HAP-1 (cell line): ENCODE measurements at regions not wholly inside any gene's neighbourhood (a gene's known extent, or its start where the extent isn't known, plus 50 kb on each side); places are given as distances from the start of the nearest gene placed in this dataset.
"Not testable (repeated sequence)": the region's sequence is repeated elsewhere in the genome, so short reads cannot be mapped to it uniquely, and the experiment has no call there.

Source experiments
- DNase-seq, 2 experiments: peaks; one replicate each; pipeline ENCODE4 v3.0.0-alpha.2; 2016 to 2020; ENCODE audit warnings: low spot score in 2 of 2
- H3K27me3 ChIP-seq: fragments of 250-450 bp; sonication (Bioruptor Pico); 2 replicates; pipeline ENCODE4 v1.5.1; 2020; ENCODE audit warnings: low read depth, mild to moderate bottlenecking, moderate library complexity
- H3K36me3 ChIP-seq: fragments of 250-450 bp; sonication (Bioruptor Pico); replicated peaks from 2 replicates; pipeline ENCODE4 v1.5.1; 2020; ENCODE audit warnings: mild to moderate bottlenecking
- H3K4me1 ChIP-seq: fragments of 250-450 bp; sonication (Bioruptor Pico); 2 replicates; pipeline ENCODE4 v1.5.1; 2020; ENCODE audit warnings: mild to moderate bottlenecking
- H3K4me3 ChIP-seq: fragments of 250-450 bp; sonication (Bioruptor Pico); 2 replicates; pipeline ENCODE4 v1.5.1; 2020; ENCODE audit warnings: mild to moderate bottlenecking, moderate library complexity
- H3K9me3 ChIP-seq: fragments of 250-450 bp; sonication (Bioruptor Pico); 2 replicates; pipeline ENCODE4 v1.5.1; 2020; ENCODE audit warnings: mild to moderate bottlenecking, moderate library complexity
- in situ Hi-C: fragments of 300-500 bp; cut with MboI; formaldehyde crosslinking; loops from 3 replicates; pipeline ENCODE4 v1.14.3; 2020; ENCODE audit warnings: low sequenced_read_pairs, inconsistent platforms, mixed read lengths

DNA sequence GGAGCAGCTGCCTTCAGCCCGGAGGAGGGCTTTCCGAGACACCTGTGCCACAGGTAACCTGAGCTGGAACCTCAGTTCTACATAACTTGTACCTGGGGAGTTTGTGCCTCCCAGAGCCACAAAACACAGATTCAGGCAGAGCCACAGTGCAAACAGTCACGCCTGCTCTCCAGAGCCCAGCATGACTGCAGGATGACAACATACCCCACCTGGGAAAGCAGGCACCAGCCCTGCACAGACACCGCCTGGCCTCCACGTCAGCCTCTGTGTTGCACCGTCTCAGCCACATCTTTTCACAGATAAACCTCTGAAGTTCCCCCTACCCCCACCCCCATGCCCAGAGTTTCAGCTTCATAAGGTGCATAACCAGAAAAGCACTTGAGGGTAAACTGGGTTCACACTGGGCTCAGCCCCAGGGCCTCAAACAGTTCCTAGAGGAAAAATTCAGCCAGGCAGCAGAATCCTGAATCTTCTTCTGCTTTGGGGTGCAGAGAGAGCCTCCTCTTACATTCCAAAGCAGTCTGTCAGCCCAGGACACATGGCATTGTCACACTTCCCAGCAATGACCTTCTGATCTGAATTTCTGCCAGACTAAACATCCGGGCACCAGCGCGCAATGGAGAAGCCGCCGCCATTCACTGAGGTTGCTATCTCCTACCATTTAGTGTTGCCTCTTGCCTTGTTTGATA, 229.5 kb downstream of the TOMM20 start:
- in situ Hi-C loops: no loop called here
- H3K4me1 ChIP-seq: no peaks in the 10 kb centered on the region
- no peak overlapping the region for H3K4me3 ChIP-seq
- no peak for DNase-seq
- no peaks in the 10 kb centered on the region for H3K9me3 ChIP-seq
- H3K27me3 ChIP-seq: no peaks in the 10 kb centered on the region
- no peaks in the 10 kb centered on the region for H3K36me3 ChIP-seq

DNA sequence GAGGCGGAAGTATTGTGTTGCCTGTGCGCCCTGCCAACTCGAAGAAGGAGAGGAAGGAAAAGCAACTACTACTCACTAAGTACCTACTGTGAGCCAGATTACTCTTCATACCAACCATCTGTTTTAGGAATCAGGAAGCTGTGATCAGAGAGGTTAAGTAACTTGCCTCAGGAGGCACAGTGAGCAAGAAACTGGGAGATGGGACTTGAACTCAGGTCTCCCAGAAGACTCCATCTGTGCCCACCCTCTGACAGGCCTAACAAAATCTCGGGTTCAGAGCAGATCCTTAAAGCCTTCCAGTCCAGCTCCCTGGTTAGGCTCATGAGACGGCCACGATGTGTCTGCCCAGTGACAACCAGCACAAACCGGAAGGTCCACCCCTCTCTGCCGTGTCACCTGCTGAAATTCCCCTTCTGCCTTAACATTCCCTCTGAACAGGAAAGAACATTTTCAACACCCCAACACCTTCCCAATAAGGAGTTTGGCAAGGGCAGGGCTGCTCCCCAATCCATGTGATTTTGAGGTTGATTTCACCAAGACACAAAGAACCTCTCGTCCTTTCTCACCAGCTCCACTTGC, 230.1 kb downstream of the TOMM20 start:
- in situ Hi-C loops: no loop called here
- Histone ChIP-seq H3K4me3 (no peak overlapping the region), H3K27me3 (no peaks in the 10 kb centered on the region), H3K9me3 (no peaks in the 10 kb centered on the region), H3K36me3 (no peaks in the 10 kb centered on the region), H3K4me1 (no peaks in the 10 kb centered on the region)
- DNase-seq: no peak

DNA sequence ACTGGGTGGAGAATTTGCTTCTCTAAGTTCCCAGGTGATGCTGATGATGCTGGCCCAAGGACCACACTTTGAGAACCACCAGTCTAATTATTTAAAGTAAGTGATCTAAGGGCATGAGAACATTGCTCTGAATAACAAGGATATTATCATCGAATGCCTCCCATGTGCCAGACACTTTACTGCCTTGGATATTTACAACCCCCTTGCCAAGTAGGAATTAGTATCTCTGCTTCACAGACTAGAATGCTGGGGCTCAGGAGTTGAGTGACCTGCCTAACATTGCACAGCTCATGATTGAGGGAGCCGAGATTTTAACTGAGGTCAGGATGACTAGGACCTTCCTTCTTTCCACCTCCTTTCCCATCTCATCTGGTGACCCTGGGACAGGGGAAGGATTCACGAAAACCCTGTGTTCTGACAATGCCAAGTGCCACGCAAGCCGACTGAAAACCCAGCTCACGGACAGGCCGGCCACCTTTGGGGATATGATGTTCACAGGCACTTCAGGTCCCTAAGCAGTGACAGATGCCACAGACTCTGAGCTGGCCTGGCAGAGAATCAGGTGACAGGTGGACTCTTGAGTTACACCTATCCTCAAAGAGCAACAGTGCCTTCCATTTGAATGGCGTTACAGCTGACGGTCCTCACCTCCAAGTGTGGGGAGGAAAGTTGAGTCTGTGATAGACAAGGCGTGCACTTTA, 230.7 kb downstream of the TOMM20 start:
- H3K4me3 ChIP-seq: no peak overlapping the region
- no peak for DNase-seq
- in situ Hi-C loops: no loop called here
- H3K4me1 ChIP-seq: no peaks in the 10 kb centered on the region
- no peaks in the 10 kb centered on the region for H3K36me3 ChIP-seq
- H3K9me3 ChIP-seq: no peaks in the 10 kb centered on the region
- no peaks in the 10 kb centered on the region for H3K27me3 ChIP-seq

DNA sequence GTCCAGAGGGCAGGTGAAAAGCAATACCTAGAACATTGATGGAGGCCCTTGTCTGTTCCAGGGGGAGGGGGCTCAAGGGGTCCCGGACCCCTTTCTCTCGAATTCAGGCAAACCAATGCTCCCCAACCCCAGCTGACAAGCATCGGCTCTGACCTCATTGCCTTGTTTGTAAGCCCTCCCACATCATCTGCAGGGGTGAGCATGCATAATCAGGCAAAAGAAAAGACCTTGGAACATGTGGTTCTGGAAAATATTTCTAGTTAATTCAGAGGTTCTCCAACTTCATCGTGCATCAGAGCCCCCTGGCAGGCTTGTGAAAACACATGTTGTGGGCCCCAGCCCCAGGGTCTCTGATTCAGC, 231.3 kb downstream of the TOMM20 start:
- no peak for DNase-seq
- Histone ChIP-seq H3K36me3 (no peaks in the 10 kb centered on the region), H3K4me3 (no peak overlapping the region), H3K27me3 (no peaks in the 10 kb centered on the region), H3K9me3 (no peaks in the 10 kb centered on the region), H3K4me1 (no peaks in the 10 kb centered on the region)
- in situ Hi-C loops: no loop called here

DNA sequence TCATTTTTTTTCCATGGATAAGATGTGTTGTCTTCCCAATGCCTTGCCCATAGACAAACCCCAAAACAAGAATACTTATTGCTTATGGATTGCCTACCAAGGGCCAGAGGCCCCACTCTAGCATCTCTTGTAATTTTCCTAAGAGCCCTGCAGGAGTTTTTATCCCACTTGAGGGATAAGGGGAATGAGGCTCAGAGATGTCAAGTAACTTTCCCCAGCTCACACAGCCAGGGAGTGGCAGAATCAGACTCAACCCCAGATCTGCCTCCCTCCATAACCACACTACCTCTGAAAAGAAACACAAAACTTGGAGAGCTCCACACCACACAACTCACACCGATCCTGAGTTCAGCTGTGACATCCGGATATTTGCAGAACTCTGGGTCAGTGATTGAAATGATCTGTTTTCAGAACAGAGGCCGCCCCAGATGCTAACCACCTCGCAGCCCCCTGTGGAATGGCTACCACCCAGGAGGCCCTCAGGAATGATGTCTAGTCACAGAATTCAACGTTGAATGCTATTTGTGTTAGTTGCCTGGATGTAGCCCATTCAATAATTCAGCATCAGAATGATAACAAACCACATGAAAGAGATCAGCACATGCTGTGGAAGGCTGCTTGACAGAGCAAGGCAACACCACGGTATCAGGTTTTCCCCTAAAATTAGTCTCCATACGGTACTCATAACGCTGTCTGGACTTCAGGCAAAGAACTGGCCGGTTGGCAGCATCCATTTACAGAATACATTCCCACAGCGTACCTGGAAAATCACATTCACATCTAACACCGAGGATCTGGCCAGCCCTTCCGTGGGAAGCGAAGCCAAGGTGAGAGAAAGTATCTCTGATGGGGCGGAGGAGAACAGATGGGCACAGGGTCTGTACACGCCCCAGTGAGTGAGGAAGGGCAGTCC, 231.9 kb downstream of the TOMM20 start:
- H3K9me3 ChIP-seq: no peaks in the 10 kb centered on the region
- no peaks in the 10 kb centered on the region for H3K36me3 ChIP-seq
- no peak overlapping the region for H3K4me3 ChIP-seq
- in situ Hi-C loops: no loop called here
- no peaks in the 10 kb centered on the region for H3K27me3 ChIP-seq
- H3K4me1 ChIP-seq: no peaks in the 10 kb centered on the region
- no peak for DNase-seq

DNA sequence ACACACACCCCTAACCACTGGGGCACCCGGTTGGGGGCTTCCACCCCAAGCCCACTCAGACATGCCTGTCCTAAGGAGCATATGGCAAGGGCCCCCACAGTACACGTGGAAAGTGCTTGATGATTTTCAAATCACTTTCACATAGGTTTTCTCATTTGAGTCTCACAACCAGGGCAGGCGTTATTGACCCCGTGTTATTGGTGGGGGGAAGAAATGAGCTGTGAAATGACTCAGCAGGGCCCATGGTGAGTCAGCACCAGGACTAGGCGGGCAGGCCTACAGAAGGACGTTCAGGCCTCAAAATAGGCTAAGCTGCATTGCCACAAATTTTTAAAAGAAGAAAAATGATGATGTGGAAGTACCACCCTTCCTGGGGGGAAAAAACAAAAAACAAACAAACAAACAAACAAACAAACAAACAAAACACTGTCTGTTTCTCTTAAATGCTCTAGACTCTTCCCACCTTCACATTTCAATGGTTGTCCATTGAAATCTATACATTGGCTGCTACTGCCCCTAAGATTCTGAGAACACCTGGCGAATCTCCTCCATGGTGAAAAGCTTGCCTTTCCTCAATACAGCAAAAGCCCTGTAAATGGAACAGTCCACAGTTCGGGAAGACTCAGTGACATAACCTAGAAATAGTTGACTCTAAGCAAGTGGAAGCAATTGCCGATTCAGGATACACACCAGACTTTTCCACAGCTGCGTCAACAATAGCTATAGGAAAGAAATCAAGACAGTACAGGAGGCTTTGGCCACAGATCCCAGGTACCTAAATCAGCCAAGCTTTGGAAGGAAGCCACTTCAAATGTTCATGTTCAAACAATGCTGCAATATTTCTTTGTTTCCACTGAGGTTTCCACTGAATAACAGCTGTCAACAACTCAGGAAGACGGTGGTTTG, 234.7 kb downstream of the TOMM20 start:
- DNase-seq: no peak
- Histone ChIP-seq H3K9me3 (no peaks in the 10 kb centered on the region), H3K4me3 (no peak overlapping the region), H3K36me3 (no peaks in the 10 kb centered on the region), H3K4me1 (no peaks in the 10 kb centered on the region), H3K27me3 (no peaks in the 10 kb centered on the region)
- in situ Hi-C loops: no loop called here

DNA sequence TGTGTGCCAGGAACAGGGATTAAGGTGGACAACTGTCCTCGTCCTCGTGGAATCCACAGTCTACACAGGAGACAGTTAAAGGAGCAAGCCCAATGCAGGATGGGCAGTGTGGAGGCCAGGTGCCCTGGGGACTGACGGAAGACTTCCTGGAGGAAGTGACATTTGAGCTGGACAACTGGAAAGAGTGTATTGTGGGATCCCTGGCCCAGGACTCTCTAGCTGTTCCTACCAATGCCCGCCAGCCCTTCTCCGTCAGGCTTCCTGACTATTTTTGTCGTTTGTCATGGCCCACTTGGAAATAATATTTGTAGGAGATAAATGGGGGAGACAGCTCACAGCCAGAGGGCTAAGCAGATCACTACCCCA, 235.3 kb downstream of the TOMM20 start:
- Histone ChIP-seq H3K4me3 (no peak overlapping the region), H3K27me3 (no peaks in the 10 kb centered on the region), H3K9me3 (no peaks in the 10 kb centered on the region), H3K36me3 (no peaks in the 10 kb centered on the region), H3K4me1 (no peaks in the 10 kb centered on the region)
- in situ Hi-C loops: no loop called here
- DNase-seq: no peak

DNA sequence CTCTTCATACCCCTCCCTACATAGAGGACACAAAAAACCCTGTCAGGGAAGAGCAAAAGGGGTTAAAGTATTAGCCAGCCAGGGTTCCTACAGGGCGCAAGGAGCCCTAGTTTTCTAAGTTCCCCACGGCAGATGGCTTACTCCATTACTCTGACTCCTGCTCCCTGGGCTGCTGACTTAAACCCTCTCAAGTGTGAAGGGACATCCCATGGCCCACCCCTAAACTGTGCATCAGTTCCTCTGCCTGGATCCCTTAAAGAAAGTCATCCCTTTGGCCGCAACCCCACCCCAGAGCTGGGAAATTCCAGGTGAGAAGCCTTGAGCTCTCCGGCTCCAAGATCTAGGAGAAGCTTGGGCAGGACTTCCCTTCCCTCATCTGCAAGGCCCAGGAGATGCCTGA, 236.0 kb downstream of the TOMM20 start:
- Histone ChIP-seq H3K4me1 (no peaks in the 10 kb centered on the region), H3K27me3 (no peaks in the 10 kb centered on the region), H3K4me3 (no peak overlapping the region), H3K9me3 (no peaks in the 10 kb centered on the region), H3K36me3 (no peaks in the 10 kb centered on the region)
- in situ Hi-C loops: no loop called here
- no peak for DNase-seq

DNA sequence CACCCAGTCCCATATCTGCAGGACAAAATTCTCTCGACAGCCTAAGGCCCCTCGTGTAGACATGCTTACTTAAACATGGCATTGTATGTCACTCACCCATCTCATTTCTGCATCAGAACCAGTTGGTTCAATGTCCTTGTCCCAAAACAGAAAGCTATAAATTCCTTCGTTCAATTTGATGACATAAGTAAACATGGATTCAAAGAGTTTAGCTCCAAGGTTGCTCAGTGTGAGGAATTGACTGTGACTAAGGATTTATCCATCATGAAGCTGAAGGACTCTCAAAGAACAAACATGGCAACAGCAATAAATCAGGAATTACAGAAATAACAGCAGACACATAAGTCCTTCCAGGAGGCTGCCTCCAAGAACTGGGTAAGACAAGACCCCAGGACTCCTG, 237.2 kb downstream of the TOMM20 start:
- no peaks in the 10 kb centered on the region for H3K36me3 ChIP-seq
- H3K9me3 ChIP-seq: no peaks in the 10 kb centered on the region
- no peaks in the 10 kb centered on the region for H3K27me3 ChIP-seq
- in situ Hi-C loops: no loop called here
- no peak overlapping the region for H3K4me3 ChIP-seq
- no peak for DNase-seq
- no peaks in the 10 kb centered on the region for H3K4me1 ChIP-seq

DNA sequence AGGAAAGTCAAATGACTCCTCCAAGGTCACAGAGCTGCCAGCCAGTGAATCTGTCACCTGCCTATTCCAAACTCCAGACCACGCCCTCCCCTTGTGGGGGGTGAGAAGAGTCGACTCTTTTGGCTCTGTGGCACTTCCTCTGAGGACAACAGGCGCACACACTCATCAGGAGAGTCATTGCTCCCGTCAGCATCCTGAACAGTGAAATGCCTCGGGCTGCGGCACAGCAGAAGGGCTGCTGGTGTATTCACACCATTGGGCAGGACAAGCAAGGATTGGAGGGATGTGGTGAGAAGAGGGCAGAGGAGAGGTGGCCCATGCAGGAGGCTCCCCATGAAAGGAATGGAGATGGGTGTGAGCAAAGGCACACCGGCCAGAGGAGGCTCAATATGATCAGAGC, 239.0 kb downstream of the TOMM20 start:
- Histone ChIP-seq H3K9me3 (no peaks in the 10 kb centered on the region), H3K4me3 (no peak overlapping the region), H3K36me3 (no peaks in the 10 kb centered on the region), H3K27me3 (no peaks in the 10 kb centered on the region), H3K4me1 (no peaks in the 10 kb centered on the region)
- DNase-seq: no peak
- in situ Hi-C loops: no loop called here

DNA sequence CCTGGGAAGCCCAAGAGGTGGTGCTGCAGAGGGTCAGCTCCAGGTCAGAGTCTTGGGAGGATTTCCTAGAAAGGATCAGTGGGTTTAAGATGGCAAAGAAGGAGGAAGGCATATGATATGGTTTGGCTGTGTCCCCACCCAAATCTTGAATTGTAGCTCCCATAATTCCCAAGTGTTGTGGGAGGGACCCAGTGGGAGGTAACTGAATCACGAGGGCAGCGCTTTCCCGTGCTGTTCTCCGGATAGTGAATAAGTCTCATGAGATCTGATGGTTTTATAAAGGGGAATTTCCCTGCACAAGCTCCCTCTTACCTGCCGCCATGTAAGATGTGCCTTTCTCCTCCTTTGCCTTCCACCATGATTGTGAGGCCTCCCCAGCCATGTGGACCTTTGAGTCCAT, 240.4 kb downstream of the TOMM20 start:
- H3K9me3 ChIP-seq, H3K4me1 ChIP-seq, H3K27me3 ChIP-seq, in situ Hi-C loops, H3K36me3 ChIP-seq, DNase-seq, H3K4me3 ChIP-seq: not testable (repeated sequence)

DNA sequence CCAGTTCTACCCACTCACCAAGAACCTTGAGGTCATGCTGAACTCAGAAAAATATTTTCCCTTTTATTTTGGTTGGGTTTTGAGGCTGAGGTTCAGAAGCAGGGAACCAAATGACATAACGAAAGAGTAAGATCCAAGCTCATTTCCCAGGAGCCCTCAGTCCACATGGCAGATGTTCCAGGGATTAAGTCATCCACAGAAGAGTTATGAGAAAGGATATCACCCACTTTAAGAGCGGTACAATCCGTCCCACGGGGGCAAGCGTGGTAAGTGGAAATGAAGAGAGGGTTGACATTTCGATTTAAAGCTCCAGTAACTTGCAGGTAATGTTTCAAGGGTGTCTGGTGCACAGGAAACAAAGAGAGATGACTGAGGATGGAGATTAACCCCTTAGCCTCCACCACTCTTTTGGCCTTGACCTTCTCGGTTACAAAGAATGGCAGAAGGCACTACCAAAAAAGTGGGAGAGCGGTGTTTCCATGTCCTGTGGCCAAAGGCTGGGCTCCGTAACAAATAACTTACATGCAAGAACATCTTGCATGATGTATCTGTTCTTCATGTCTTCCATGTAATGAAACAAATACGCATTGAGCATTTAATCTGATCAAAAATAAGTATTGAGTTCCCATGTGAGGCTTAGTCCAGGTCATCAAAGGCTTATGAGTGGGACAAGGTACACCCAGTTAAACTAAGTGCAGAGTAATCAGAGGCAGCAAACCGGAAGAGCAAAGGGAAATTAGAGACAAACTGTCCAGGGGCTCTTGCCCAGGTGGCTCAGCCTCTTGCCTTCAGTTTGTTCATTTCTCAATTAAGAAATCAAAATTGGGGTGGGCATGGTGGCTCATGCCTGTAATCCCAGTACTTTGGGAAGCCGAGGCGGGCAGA, 241.4 kb downstream of the TOMM20 start:
- no peak overlapping the region for H3K4me3 ChIP-seq
- no peaks in the 10 kb centered on the region for H3K4me1 ChIP-seq
- no peaks in the 10 kb centered on the region for H3K9me3 ChIP-seq
- in situ Hi-C loops: no loop called here
- H3K27me3 ChIP-seq: no peaks in the 10 kb centered on the region
- no peak for DNase-seq
- H3K36me3 ChIP-seq: no peaks in the 10 kb centered on the region
